HCT116 (cell line): ENCODE measurements at regions not wholly inside any gene's neighbourhood (a gene's known extent, or its start where the extent isn't known, plus 50 kb on each side); places are given as distances from the start of the nearest gene placed in this dataset.

Source experiments
- ATAC-seq: fragments of 200-7000 bp; cut with Tn5 transposase; 2 replicates; pipeline ENCODE4 v1.9.1; 2020; ENCODE audit warnings: mild to moderate bottlenecking, moderate library complexity
- BruUV-seq: library from RNA; stranded (reverse); fragments of 400-500 nt; replicated peaks from 2 replicates; lab custom pipeline; 2021; lab: Mats Ljungman, UMichigan
- CTCF ChIA-PET: fragments of 300-600 bp; sonication (Branson Sonifier 250); formaldehyde crosslinking; loops from one replicate; lab custom pipeline; 2021; ENCODE audit warnings: antibody characterized with exemption; lab: Charles Lee
- POLR2A ChIA-PET: fragments of 300-600, 350-600 bp; sonication (Branson Sonifier 250); formaldehyde crosslinking; loops from one replicate; lab custom pipeline; 2021; ENCODE audit warnings: antibody characterized with exemption; lab: Charles Lee
- RAD21 ChIA-PET, 2 experiments: fragments of 300-600 bp; sonication (Branson Sonifier 250); formaldehyde crosslinking; loops; one replicate each; lab custom pipeline; 2023; ENCODE audit warnings: low total read pairs in 2 of 2; ENCODE audit not compliant: uncharacterized antibody in 2 of 2, unreplicated experiment in 2 of 2, low non-redundant PET in 1 of 2; lab: Charles Lee
- DNase-seq: peaks from one replicate; pipeline ENCODE4 v3.0.0-alpha.2; 2010; ENCODE audit warnings: low read depth, low spot score
- H2AFZ ChIP-seq: fragments of 200-600 bp; shearing (Covaris generic), sonication (generic); 2 replicates; pipeline ENCODE4 v1.6.1; 2017; ENCODE audit warnings: low read depth, mixed run types, mixed read lengths, antibody characterized with exemption, low read length; ENCODE audit not compliant: poor library complexity, severe bottlenecking
- H3K27ac ChIP-seq: 2 replicates; pipeline ENCODE4 v1.5.1; 2012; ENCODE audit warnings: low read depth, low read length
- H3K27me3 ChIP-seq: fragments of 200-600 bp; sonication (generic); 2 replicates; pipeline ENCODE4 v1.6.1; 2016; ENCODE audit warnings: mixed run types, low read length, mixed read lengths; ENCODE audit not compliant: insufficient read depth
- H3K36me3 ChIP-seq, 2 experiments: fragments of 200-500 bp in 1 of 2; fragments of 200-600 bp in 1 of 2; sonication (Bioruptor generic) in 1 of 2; sonication (generic) in 1 of 2; 2 replicates each; pipeline versions ENCODE4 v1.5.1 to v1.6.1; 2014 to 2016; ENCODE audit warnings: low read length in 2 of 2, inconsistent platforms in 1 of 2, mixed read lengths in 1 of 2, mixed run types in 1 of 2; ENCODE audit not compliant: insufficient read depth in 2 of 2, control insufficient read depth in 1 of 2
- H3K4me1 ChIP-seq, 2 experiments: fragments of 200-600 bp in 1 of 2; sonication (generic) in 1 of 2; 2 replicates each; pipeline versions ENCODE4 v1.5.1 to v1.6.1; 2012 to 2017; ENCODE audit warnings: low read length in 2 of 2, inconsistent platforms in 1 of 2, mild to moderate bottlenecking in 1 of 2, mixed read lengths in 1 of 2, mixed run types in 1 of 2, moderate library complexity in 1 of 2; ENCODE audit not compliant: insufficient read depth in 2 of 2, control insufficient read depth in 1 of 2
- H3K4me2 ChIP-seq: fragments of 200-600 bp; sonication (generic); 2 replicates; pipeline ENCODE4 v1.6.1; 2017; ENCODE audit warnings: mixed run types, low read length, mixed read lengths
- H3K4me3 ChIP-seq, 2 experiments: fragments of 200-600 bp in 1 of 2; sonication (generic) in 1 of 2; replicated peaks in 1 of 2; 2 replicates each; pipeline ENCODE4 v1.5.1; 2011 to 2016; ENCODE audit warnings: low read length in 2 of 2, control low read depth in 1 of 2, low read depth in 1 of 2, mild to moderate bottlenecking in 1 of 2, mixed read lengths in 1 of 2, mixed run types in 1 of 2
- H3K79me2 ChIP-seq: fragments of 200-600 bp; sonication (generic); 2 replicates; pipeline ENCODE4 v1.6.1; 2017; ENCODE audit warnings: mild to moderate bottlenecking, mixed run types, low read length, moderate library complexity, mixed read lengths; ENCODE audit not compliant: insufficient read depth
- H3K9ac ChIP-seq: fragments of 200-600 bp; sonication (generic); 2 replicates; pipeline ENCODE4 v1.6.1; 2016; ENCODE audit warnings: low read length, mixed read lengths
- H3K9me2 ChIP-seq: fragments of 200-600 bp; sonication (generic), shearing (Covaris generic); 2 replicates; pipeline ENCODE4 v1.6.1; 2017; ENCODE audit warnings: mixed run types, mild to moderate bottlenecking, moderate library complexity; ENCODE audit not compliant: insufficient read depth
- H3K9me3 ChIP-seq, 2 experiments: fragments of 200-500 bp in 1 of 2; fragments of 200-600 bp in 1 of 2; sonication (Bioruptor generic) in 1 of 2; sonication (generic) in 1 of 2; 2 replicates each; pipeline ENCODE4 v1.6.1; 2014 to 2017; ENCODE audit warnings: low read length in 2 of 2, mixed read lengths in 2 of 2, inconsistent platforms in 1 of 2, low read depth in 1 of 2, mild to moderate bottlenecking in 1 of 2, mixed run types in 1 of 2, moderate library complexity in 1 of 2; ENCODE audit not compliant: control insufficient read depth in 1 of 2, insufficient read depth in 1 of 2
- H4K20me1 ChIP-seq: fragments of 200-600 bp; sonication (generic), shearing (Covaris generic); 2 replicates; pipeline ENCODE4 v1.6.1; 2017; ENCODE audit warnings: mixed run types, mild to moderate bottlenecking, moderate library complexity; ENCODE audit not compliant: insufficient read depth
- ATF3 ChIP-seq: IDR thresholded peaks from 2 replicates; pipeline ENCODE4 v1.6.1; 2012
- CBX3 ChIP-seq: IDR thresholded peaks from 2 replicates; pipeline ENCODE4 v1.6.1; 2012; ENCODE audit warnings: low read depth
- CEBPB ChIP-seq: IDR thresholded peaks from 2 replicates; pipeline ENCODE4 v1.6.1; 2012; ENCODE audit warnings: low read depth
- CTCF ChIP-seq, 3 experiments: fragments of 200-600 bp in 1 of 3; sonication (generic) in 1 of 3; IDR thresholded peaks in 2 of 3; conservative IDR thresholded peaks in 1 of 3; 2 replicates each; pipeline ENCODE4 v1.5.1; 2012 to 2017; ENCODE audit warnings: low read depth in 2 of 3, low read length in 2 of 3, antibody characterized with exemption in 1 of 3, borderline replicate concordance in 1 of 3, control low read depth in 1 of 3, mild to moderate bottlenecking in 1 of 3, mixed read lengths in 1 of 3, mixed run types in 1 of 3, moderate library complexity in 1 of 3; ENCODE audit not compliant: insufficient read depth in 1 of 3
- EGR1 ChIP-seq: IDR thresholded peaks from 2 replicates; pipeline ENCODE4 v1.6.1; 2012; ENCODE audit warnings: low read depth
- ELF1 ChIP-seq: IDR thresholded peaks from 2 replicates; pipeline ENCODE4 v1.6.1; 2012; ENCODE audit warnings: low read depth, borderline replicate concordance
- EZH2 ChIP-seq: fragments of 200-600 bp; sonication (generic); IDR thresholded peaks from 2 replicates; pipeline ENCODE4 v1.6.1; 2017; ENCODE audit warnings: antibody characterized with exemption, mixed run types
- EZH2phosphoT487 ChIP-seq: fragments of 200-600 bp; IDR thresholded peaks from 2 replicates; pipeline ENCODE4 v1.6.1; 2018; ENCODE audit warnings: antibody characterized with exemption, borderline replicate concordance
- FOSL1 ChIP-seq: IDR thresholded peaks from 2 replicates; pipeline ENCODE4 v1.6.1; 2012; ENCODE audit warnings: low read depth
- JUND ChIP-seq: IDR thresholded peaks from 2 replicates; pipeline ENCODE4 v1.6.1; 2012
- MAX ChIP-seq: IDR thresholded peaks from 2 replicates; pipeline ENCODE4 v1.6.1; 2012
- POLR2A ChIP-seq: IDR thresholded peaks from 2 replicates; pipeline ENCODE4 v1.7.0; 2011; ENCODE audit warnings: borderline replicate concordance; ENCODE audit not compliant: insufficient read depth, insufficient read length; ENCODE audit errors: extremely low read depth
- RAD21 ChIP-seq: IDR thresholded peaks from 2 replicates; pipeline ENCODE4 v1.6.1; 2012; ENCODE audit warnings: low read depth, mild to moderate bottlenecking
- SIN3A ChIP-seq: IDR thresholded peaks from 2 replicates; pipeline ENCODE4 v1.6.1; 2012; ENCODE audit warnings: low read depth
- SP1 ChIP-seq: IDR thresholded peaks from 2 replicates; pipeline ENCODE4 v1.6.1; 2012; ENCODE audit warnings: low read depth
- SRF ChIP-seq: IDR thresholded peaks from 2 replicates; pipeline ENCODE4 v1.6.1; 2012; ENCODE audit warnings: low read depth
- TCF7L2 ChIP-seq: IDR thresholded peaks from 2 replicates; pipeline ENCODE4 v1.7.0; 2011; ENCODE audit warnings: borderline replicate concordance, inconsistent platforms; ENCODE audit not compliant: insufficient read depth, insufficient read length; ENCODE audit errors: extremely low read depth
- ZBTB33 ChIP-seq: IDR thresholded peaks from 2 replicates; pipeline ENCODE4 v1.6.1; 2011; ENCODE audit warnings: mild to moderate bottlenecking, low read length, moderate library complexity; ENCODE audit not compliant: insufficient replicate concordance; ENCODE audit errors: extremely low read depth
- ZFX ChIP-seq: fragments of 450-650 bp; IDR thresholded peaks from 2 replicates; pipeline ENCODE4 v1.6.1; 2017
- ZNF274 ChIP-seq: fragments of 200-500 bp; sonication (Bioruptor generic); IDR thresholded peaks from 2 replicates; pipeline ENCODE4 v1.6.1; 2014; ENCODE audit warnings: mild to moderate bottlenecking, low read depth, low read length, inconsistent platforms
- intact Hi-C: fragments of 100-400 bp; cut with micrococcal nuclease; formaldehyde crosslinking; loops from 2 replicates; pipeline ENCODE4 v1.10.0; 2022

- Histone ChIP-seq H2AFZ (no peak overlapping the region), H3K4me2 (no peak overlapping the region), H4K20me1 (no peaks in the 10 kb centered on the region), H3K4me3 (no peak overlapping the region), H3K9me3 (no peaks in the 10 kb centered on the region), H3K27me3 (no peaks in the 10 kb centered on the region), H3K9me2 (no peaks in the 10 kb centered on the region), H3K79me2 (no peaks in the 10 kb centered on the region), H3K4me1 (no peaks in the 10 kb centered on the region), H3K36me3 (0 out of 4 replicates have a peak, but pooled peaks cover 0 to 2% of the 10 kb centered on the region in 2 experiments), H3K9ac (no peak overlapping the region), H3K27ac (no peak overlapping the region)
- BruUV-seq, result no TSS peak
- ATAC-seq, result no peak
- CTCF ChIA-PET, result no interaction called here
- TF ChIP-seq SRF, result no peak
- TF ChIP-seq TCF7L2, result no peak
- no peak for TF ChIP-seq FOSL1
- no peak for TF ChIP-seq ZFX
- TF ChIP-seq CEBPB, result no peak
- TF ChIP-seq JUND, result no peak
- no peak for TF ChIP-seq ZNF274
- TF ChIP-seq RAD21, result no peak
- TF ChIP-seq SP1, result no peak
- TF ChIP-seq ELF1, result no peak
- no peak for TF ChIP-seq ATF3
- TF ChIP-seq ZBTB33, result no peak
- TF ChIP-seq EGR1, result no peak
- no peak for TF ChIP-seq SIN3A
- no peak for TF ChIP-seq EZH2
- TF ChIP-seq POLR2A, result no peak
- TF ChIP-seq EZH2phosphoT487, result no peak
- TF ChIP-seq MAX, result no peak
- TF ChIP-seq CTCF (IDR thresholded peaks at IDR 0.05 in 2 of 3, conservative IDR thresholded peaks at IDR 0.05 in 1 of 3; ENCODE audit: borderline replicate concordance in 1 of 3, insufficient read depth in 1 of 3, low read depth in 2 of 3, low read length in 2 of 3), result no peak
- TF ChIP-seq CBX3, result no peak
- intact Hi-C loops, result no loop called here
- RAD21 ChIA-PET, result interaction anchor here in 1 of 2 experiments (0.7 kb wide), 1 partner anchor 201 kb away, joined by 3 read pairs; no protein-coding TSS in a partner anchor
- POLR2A ChIA-PET, result no interaction called here
- DNase-seq, result no peak
Measured at GRCh38 chr2:220318508-220318907, 691.1 kb downstream of the SLC4A3 start.
